Fibroblast of peridontal ligament (primary cell): ENCODE measurements at regions not wholly inside any gene's neighbourhood (a gene's known extent, or its start where the extent isn't known, plus 50 kb on each side); places are given as distances from the start of the nearest gene placed in this dataset.

ENCODE experiments used
- DNase-seq: peaks from one replicate; pipeline ENCODE4 v3.0.0-alpha.2; 2010; ENCODE audit errors: extremely low read depth

- DNase-seq, result no peak
Measured at GRCh38 chr3:187931101-187931500, 185.8 kb upstream of the BCL6 start.

- DNase-seq, result no peak
Measured at GRCh38 chr3:187931770-187932278, 186.6 kb upstream of the BCL6 start.

- no peak for DNase-seq
Measured at GRCh38 chr3:187932530-187932929, 187.3 kb upstream of the BCL6 start.

GRCh38 chr3:187935623-187936156, 190.4 kb upstream of the BCL6 start:
- no peak for DNase-seq

GRCh38 chr3:187936676-187937075, 191.4 kb upstream of the BCL6 start:
- DNase-seq, result no peak

- DNase-seq, result no peak
Measured at GRCh38 chr3:187939891-187940290, 194.6 kb upstream of the BCL6 start.

GRCh38 chr3:187941135-187941847, 196.0 kb upstream of the BCL6 start:
- no peak for DNase-seq

GRCh38 chr3:187941848-187942194, 196.6 kb upstream of the BCL6 start:
- DNase-seq, result no peak

- no peak for DNase-seq
Measured at GRCh38 chr3:187942658-187943241, 197.5 kb upstream of the BCL6 start.

GRCh38 chr3:187943677-187944389, 198.6 kb upstream of the BCL6 start:
- peak; percentile 60 for DNase-seq

- DNase-seq, result no peak
Measured at GRCh38 chr3:187944390-187945179, 199.3 kb upstream of the BCL6 start.

GRCh38 chr3:187945374-187945773, 200.1 kb upstream of the BCL6 start:
- DNase-seq, result no peak

GRCh38 chr3:187946163-187946691, 201.0 kb upstream of the BCL6 start:
- DNase-seq, result peak; percentile 84

GRCh38 chr3:187946981-187947380, 201.7 kb upstream of the BCL6 start:
- DNase-seq, result no peak

- no peak for DNase-seq
Measured at GRCh38 chr3:187947927-187948682, 202.8 kb upstream of the BCL6 start.

GRCh38 chr3:187949093-187949820, 204.0 kb upstream of the BCL6 start:
- DNase-seq, result no peak

GRCh38 chr3:187950671-187951070, 203.3 kb upstream of the LPP start:
- no peak for DNase-seq

- no peak for DNase-seq
Measured at GRCh38 chr3:187951452-187952190, 202.3 kb upstream of the LPP start.

GRCh38 chr3:187952849-187953248, 201.1 kb upstream of the LPP start:
- DNase-seq, result no peak

- no peak for DNase-seq
Measured at GRCh38 chr3:187954516-187954872, 199.5 kb upstream of the LPP start.
